ENCODE measurements at regions not wholly inside any gene's neighbourhood (a gene's known extent, or its start where the extent isn't known, plus 50 kb on each side); places are given as distances from the start of the nearest gene placed in this dataset.

GRCh38 chr17:63042256-63042812 is 76.3 kb downstream of the TANC2 start:
- no peak for TF ChIP-seq CEBPB (IDR thresholded peaks at IDR 0.05)
- TF ChIP-seq ZBTB7A (IDR thresholded peaks at IDR 0.05; ENCODE audit: low read depth), result no peak
- TF ChIP-seq EP300 (IDR thresholded peaks at IDR 0.05; ENCODE audit: borderline replicate concordance), result no peak
- TF ChIP-seq TAF1 (IDR thresholded peaks at IDR 0.05; ENCODE audit: low read depth), result no peak
- TF ChIP-seq REST (IDR thresholded peaks at IDR 0.05; ENCODE audit: low read depth), result no peak
- no peak for TF ChIP-seq TEAD4 (IDR thresholded peaks at IDR 0.05)
- TF ChIP-seq TCF12 (IDR thresholded peaks at IDR 0.05; ENCODE audit: low read depth), result no peak
- no peak for TF ChIP-seq EGR1 (IDR thresholded peaks at IDR 0.05)

- TF ChIP-seq FOXM1 (IDR thresholded peaks at IDR 0.05; ENCODE audit: borderline replicate concordance, low read depth), result no peak
- TF ChIP-seq CEBPB (IDR thresholded peaks at IDR 0.05), result no peak
- no peak for TF ChIP-seq CREB1 (IDR thresholded peaks at IDR 0.05; ENCODE audit: low read depth)
- no peak for TF ChIP-seq USF1 (IDR thresholded peaks at IDR 0.05)
- TF ChIP-seq RAD21 (IDR thresholded peaks at IDR 0.05; ENCODE audit: low read depth), result no peak
Measured at GRCh38 chr17:63066158-63066813, 100.3 kb downstream of the TANC2 start.

GRCh38 chr17:63069245-63069644 is 103.2 kb downstream of the TANC2 start:
- TF ChIP-seq TCF12 (IDR thresholded peaks at IDR 0.05; ENCODE audit: low read depth), result no peak

GRCh38 chr17:63070031-63070430 is 104.0 kb downstream of the TANC2 start:
- no peak for TF ChIP-seq YY1 (IDR thresholded peaks at IDR 0.05; ENCODE audit: low read depth)
- TF ChIP-seq CEBPB (IDR thresholded peaks at IDR 0.05), result no peak
- no peak for TF ChIP-seq EGR1 (IDR thresholded peaks at IDR 0.05)
- TF ChIP-seq ZBTB7A (IDR thresholded peaks at IDR 0.05; ENCODE audit: low read depth), result no peak
- TF ChIP-seq TAF1 (IDR thresholded peaks at IDR 0.05; ENCODE audit: low read depth), result no peak
- no peak for TF ChIP-seq EP300 (IDR thresholded peaks at IDR 0.05; ENCODE audit: borderline replicate concordance)
- no peak for TF ChIP-seq TEAD4 (IDR thresholded peaks at IDR 0.05)
- TF ChIP-seq FOXM1 (IDR thresholded peaks at IDR 0.05; ENCODE audit: borderline replicate concordance, low read depth), result no peak
- no peak for TF ChIP-seq NFIC (IDR thresholded peaks at IDR 0.05)
- no peak for TF ChIP-seq RAD21 (IDR thresholded peaks at IDR 0.05; ENCODE audit: low read depth)
- TF ChIP-seq USF1 (IDR thresholded peaks at IDR 0.05), result no peak
- no peak for TF ChIP-seq REST (IDR thresholded peaks at IDR 0.05; ENCODE audit: low read depth)
- no peak for TF ChIP-seq TCF12 (IDR thresholded peaks at IDR 0.05; ENCODE audit: low read depth)
- no peak for TF ChIP-seq MAX (IDR thresholded peaks at IDR 0.05)
- no peak for TF ChIP-seq CREB1 (IDR thresholded peaks at IDR 0.05; ENCODE audit: low read depth)

- no peak for TF ChIP-seq YY1 (IDR thresholded peaks at IDR 0.05; ENCODE audit: low read depth)
- TF ChIP-seq CREB1 (IDR thresholded peaks at IDR 0.05; ENCODE audit: low read depth), result no peak
- no peak for TF ChIP-seq REST (IDR thresholded peaks at IDR 0.05; ENCODE audit: low read depth)
- TF ChIP-seq NFIC (IDR thresholded peaks at IDR 0.05), result no peak
- TF ChIP-seq RAD21 (IDR thresholded peaks at IDR 0.05; ENCODE audit: low read depth), result no peak
- TF ChIP-seq FOXM1 (IDR thresholded peaks at IDR 0.05; ENCODE audit: borderline replicate concordance, low read depth), result no peak
- TF ChIP-seq MAX (IDR thresholded peaks at IDR 0.05), result no peak
- TF ChIP-seq TCF12 (IDR thresholded peaks at IDR 0.05; ENCODE audit: low read depth), result no peak
- no peak for TF ChIP-seq TAF1 (IDR thresholded peaks at IDR 0.05; ENCODE audit: low read depth)
- no peak for TF ChIP-seq ZBTB7A (IDR thresholded peaks at IDR 0.05; ENCODE audit: low read depth)
- no peak for TF ChIP-seq TEAD4 (IDR thresholded peaks at IDR 0.05)
- TF ChIP-seq USF1 (IDR thresholded peaks at IDR 0.05), result no peak
- TF ChIP-seq EP300 (IDR thresholded peaks at IDR 0.05; ENCODE audit: borderline replicate concordance), result no peak
- no peak for TF ChIP-seq CEBPB (IDR thresholded peaks at IDR 0.05)
- no peak for TF ChIP-seq EGR1 (IDR thresholded peaks at IDR 0.05)
Measured at GRCh38 chr17:63071797-63072196, 105.8 kb downstream of the TANC2 start.
